ENCODE measurements at regions not wholly inside any gene's neighbourhood (a gene's known extent, or its start where the extent isn't known, plus 50 kb on each side); places are given as distances from the start of the nearest gene placed in this dataset.

DNA sequence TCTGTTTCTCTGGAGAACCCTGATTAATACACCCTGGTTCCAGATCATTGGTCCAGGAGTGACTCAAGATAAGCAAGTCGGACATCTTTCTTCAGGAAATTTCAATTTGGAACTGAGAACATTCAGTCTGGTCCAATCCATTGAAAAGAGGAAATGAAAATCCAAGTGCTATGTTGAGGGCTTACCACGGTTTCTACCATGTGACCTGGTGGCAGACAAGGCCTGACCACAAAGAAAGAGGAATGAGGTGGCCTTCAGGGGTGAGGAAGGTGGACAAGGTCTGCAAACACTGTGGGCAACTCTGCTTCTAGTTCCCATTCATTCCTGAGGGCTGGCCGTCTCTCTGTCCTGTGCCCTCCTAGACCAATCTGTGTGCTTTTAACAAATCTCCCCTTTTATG is 149.2 kb upstream of the GHITM start:
- TF ChIP-seq, protein P1, sequence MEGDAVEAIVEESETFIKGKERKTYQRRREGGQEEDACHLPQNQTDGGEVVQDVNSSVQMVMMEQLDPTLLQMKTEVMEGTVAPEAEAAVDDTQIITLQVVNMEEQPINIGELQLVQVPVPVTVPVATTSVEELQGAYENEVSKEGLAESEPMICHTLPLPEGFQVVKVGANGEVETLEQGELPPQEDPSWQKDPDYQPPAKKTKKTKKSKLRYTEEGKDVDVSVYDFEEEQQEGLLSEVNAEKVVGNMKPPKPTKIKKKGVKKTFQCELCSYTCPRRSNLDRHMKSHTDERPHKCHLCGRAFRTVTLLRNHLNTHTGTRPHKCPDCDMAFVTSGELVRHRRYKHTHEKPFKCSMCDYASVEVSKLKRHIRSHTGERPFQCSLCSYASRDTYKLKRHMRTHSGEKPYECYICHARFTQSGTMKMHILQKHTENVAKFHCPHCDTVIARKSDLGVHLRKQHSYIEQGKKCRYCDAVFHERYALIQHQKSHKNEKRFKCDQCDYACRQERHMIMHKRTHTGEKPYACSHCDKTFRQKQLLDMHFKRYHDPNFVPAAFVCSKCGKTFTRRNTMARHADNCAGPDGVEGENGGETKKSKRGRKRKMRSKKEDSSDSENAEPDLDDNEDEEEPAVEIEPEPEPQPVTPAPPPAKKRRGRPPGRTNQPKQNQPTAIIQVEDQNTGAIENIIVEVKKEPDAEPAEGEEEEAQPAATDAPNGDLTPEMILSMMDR (IDR thresholded peaks at IDR 0.05; ENCODE audit: insufficient read depth, low read depth, low read length): no peak
- TF ChIP-seq EZH2 (IDR thresholded peaks at IDR 0.05; ENCODE audit: insufficient read depth, low read length): no peak
